ENCODE measurements at regions not wholly inside any gene's neighbourhood (a gene's known extent, or its start where the extent isn't known, plus 50 kb on each side); places are given as distances from the start of the nearest gene placed in this dataset.

GRCh38 chr5:152094716-152095115 is 170.1 kb upstream of the GLRA1 start:
- no TSS peak for BruUV-seq (replicated peaks)
- FAIRE-seq, result no peak
- intact Hi-C loops (cut with micrococcal nuclease), result no loop called here

GRCh38 chr5:152094060-152094459 is 169.4 kb upstream of the GLRA1 start:
- H3K9me1 ChIP-seq (replicated peaks; ENCODE audit: control insufficient read depth, extremely low read depth, insufficient read depth, low read length), result no peaks in the 10 kb centered on the region
- POLR2A ChIA-PET, result no interaction called here
- no peak overlapping the region for H3K4me2 ChIP-seq (ENCODE audit: insufficient read depth, low read length)
- dilution Hi-C loops (cut with MboI; ENCODE audit: extremely low pct_ligation_motif_present, low sequenced_read_pairs) (no loop called here), intact Hi-C loops (cut with micrococcal nuclease) (no loop called here)
- no peaks in the 10 kb centered on the region for H3K4me1 ChIP-seq (ENCODE audit: control insufficient read depth, extremely low read depth, insufficient read depth, low read length)
- TF ChIP-seq MYC (IDR thresholded peaks at IDR 0.05; ENCODE audit: low read depth, low read length), result no peak
- TF ChIP-seq EZH2 (IDR thresholded peaks at IDR 0.05; ENCODE audit: borderline replicate concordance, low read depth, low read length, severe bottlenecking), result no peak
- no peak for TF ChIP-seq POLR2AphosphoS5 (IDR thresholded peaks at IDR 0.05; ENCODE audit: insufficient read depth, low read depth, low read length)
- TF ChIP-seq FOS (IDR thresholded peaks at IDR 0.05; ENCODE audit: borderline replicate concordance, insufficient read depth, low read length), result no peak
- TF ChIP-seq CTCF (IDR thresholded peaks at IDR 0.05; ENCODE audit: extremely low read depth in 1 of 2, insufficient read depth in 1 of 2, low read depth in 1 of 2, low read length in 2 of 2), result no peak
- TF ChIP-seq POLR2A (IDR thresholded peaks at IDR 0.05; ENCODE audit: low read depth, low read length), result no peak
- TF ChIP-seq GATA2 (IDR thresholded peaks at IDR 0.05; ENCODE audit: insufficient read depth, insufficient read length, low read depth, low read length), result no peak
- TF ChIP-seq MAX (IDR thresholded peaks at IDR 0.05; ENCODE audit: insufficient read depth, insufficient read length), result no peak
- no peak for TF ChIP-seq JUN (IDR thresholded peaks at IDR 0.05; ENCODE audit: borderline replicate concordance, insufficient read depth, insufficient read length, low read depth)
- FAIRE-seq (no peak), DNase-seq (ENCODE audit: low read depth, low spot score) (no peak)
- H4K20me1 ChIP-seq (replicated peaks; ENCODE audit: control insufficient read depth, extremely low read depth, insufficient read depth, low read length), result no peaks in the 10 kb centered on the region
- H3K4me3 ChIP-seq (replicated peaks in 1 of 3; ENCODE audit: insufficient read depth in 1 of 3, low read depth in 1 of 3, low read length in 3 of 3), result no peak overlapping the region
- H3K27me3 ChIP-seq (ENCODE audit: control insufficient read depth in 2 of 2, insufficient read depth in 2 of 2, low read length in 2 of 2), result no peaks in the 10 kb centered on the region
- no peaks in the 10 kb centered on the region for H3K36me3 ChIP-seq (ENCODE audit: control insufficient read depth in 2 of 2, extremely low read depth in 1 of 2, insufficient read depth in 2 of 2, low read length in 2 of 2)
- H3K27ac ChIP-seq (ENCODE audit: insufficient read depth, low read depth, low read length), result no peak overlapping the region
- CTCF ChIA-PET, result no interaction called here
- no peak overlapping the region for H3K9ac ChIP-seq (replicated peaks; ENCODE audit: extremely low read depth, insufficient read depth, low read length)
- H2AFZ ChIP-seq (ENCODE audit: low read depth, low read length), result no peak overlapping the region
- H3K79me2 ChIP-seq (ENCODE audit: control insufficient read depth, insufficient read depth, low read length), result no peaks in the 10 kb centered on the region
- no peaks in the 10 kb centered on the region for H3K9me3 ChIP-seq (replicated peaks; ENCODE audit: control insufficient read depth, insufficient read depth, low read length)
- no TSS peak for BruUV-seq (replicated peaks)

More at GRCh38 chr5:152094716-152095115, 170.1 kb upstream of the GLRA1 start:
- TF ChIP-seq CTCF (IDR thresholded peaks at IDR 0.05; ENCODE audit: extremely low read depth in 1 of 2, insufficient read depth in 1 of 2, low read depth in 1 of 2, low read length in 2 of 2) (no peak), POLR2A (IDR thresholded peaks at IDR 0.05; ENCODE audit: low read depth, low read length) (no peak)
- ChIA-PET CTCF (no interaction called here), POLR2A (no interaction called here)
- DNase-seq (ENCODE audit: low read depth, low spot score), result no peak
- Histone ChIP-seq H3K9me3 (replicated peaks; ENCODE audit: control insufficient read depth, insufficient read depth, low read length) (no peaks in the 10 kb centered on the region), H3K27ac (ENCODE audit: insufficient read depth, low read depth, low read length) (no peak overlapping the region), H3K79me2 (ENCODE audit: control insufficient read depth, insufficient read depth, low read length) (no peaks in the 10 kb centered on the region), H3K9ac (replicated peaks; ENCODE audit: extremely low read depth, insufficient read depth, low read length) (no peak overlapping the region), H2AFZ (ENCODE audit: low read depth, low read length) (no peak overlapping the region), H3K4me1 (ENCODE audit: control insufficient read depth, extremely low read depth, insufficient read depth, low read length) (no peaks in the 10 kb centered on the region), H4K20me1 (replicated peaks; ENCODE audit: control insufficient read depth, extremely low read depth, insufficient read depth, low read length) (no peaks in the 10 kb centered on the region), H3K4me3 (replicated peaks in 1 of 3; ENCODE audit: insufficient read depth in 1 of 3, low read depth in 1 of 3, low read length in 3 of 3) (no peak overlapping the region), H3K4me2 (ENCODE audit: insufficient read depth, low read length) (no peak overlapping the region), H3K36me3 (ENCODE audit: control insufficient read depth in 2 of 2, extremely low read depth in 1 of 2, insufficient read depth in 2 of 2, low read length in 2 of 2) (no peaks in the 10 kb centered on the region), H3K9me1 (replicated peaks; ENCODE audit: control insufficient read depth, extremely low read depth, insufficient read depth, low read length) (no peaks in the 10 kb centered on the region), H3K27me3 (ENCODE audit: control insufficient read depth in 2 of 2, insufficient read depth in 2 of 2, low read length in 2 of 2) (no peaks in the 10 kb centered on the region)
- dilution Hi-C loops (cut with MboI; ENCODE audit: extremely low pct_ligation_motif_present, low sequenced_read_pairs), result no loop called here

Data from endothelial cell of umbilical vein (primary cell).